SK-N-MC (cell line): ENCODE measurements at regions not wholly inside any gene's neighbourhood (a gene's known extent, or its start where the extent isn't known, plus 50 kb on each side); places are given as distances from the start of the nearest gene placed in this dataset.

Experiments used
- DNase-seq: peaks from one replicate; pipeline ENCODE4 v3.0.0-alpha.2; 2011; ENCODE audit warnings: low read depth, low spot score
- H3K27ac ChIP-seq: fragments of 200-600 bp; sonication (generic); 2 replicates; pipeline ENCODE4 v1.5.1; 2016; ENCODE audit warnings: mixed run types
- H3K36me3 ChIP-seq: fragments of 200-600 bp; sonication (generic); 2 replicates; pipeline ENCODE4 v1.6.1; 2017; ENCODE audit warnings: antibody characterized with exemption, low read length, mixed read lengths; ENCODE audit not compliant: insufficient read depth
- H3K4me3 ChIP-seq: fragments of 200-600 bp; sonication (generic); 2 replicates; pipeline ENCODE4 v1.5.1; 2016
- H3K9ac ChIP-seq: fragments of 200-600 bp; sonication (generic); 2 replicates; pipeline ENCODE4 v1.8.0; 2017; ENCODE audit warnings: mixed run types, mixed read lengths; ENCODE audit not compliant: insufficient read length
- H3K9me3 ChIP-seq: fragments of 200-600 bp; sonication (generic); 2 replicates; pipeline ENCODE4 v1.6.1; 2017; ENCODE audit warnings: low read depth, mild to moderate bottlenecking, antibody characterized with exemption, low read length, moderate library complexity, mixed read lengths
- EZH2 ChIP-seq: fragments of 200-600 bp; sonication (generic); IDR thresholded peaks from one replicate; pipeline ENCODE4 v1.6.1; 2017; ENCODE audit warnings: antibody characterized with exemption
- FOXP2 ChIP-seq: optimal IDR thresholded peaks from 2 replicates; pipeline ENCODE3; 2011; ENCODE audit warnings: mild to moderate bottlenecking, moderate library complexity; ENCODE audit not compliant: insufficient read depth; ENCODE audit errors: extremely low read length, control extremely low read depth
- POLR2AphosphoS5 ChIP-seq: IDR thresholded peaks from 2 replicates; pipeline ENCODE4 v1.6.1; 2012; ENCODE audit warnings: mild to moderate bottlenecking, low read depth, low read length, borderline replicate concordance

DNA sequence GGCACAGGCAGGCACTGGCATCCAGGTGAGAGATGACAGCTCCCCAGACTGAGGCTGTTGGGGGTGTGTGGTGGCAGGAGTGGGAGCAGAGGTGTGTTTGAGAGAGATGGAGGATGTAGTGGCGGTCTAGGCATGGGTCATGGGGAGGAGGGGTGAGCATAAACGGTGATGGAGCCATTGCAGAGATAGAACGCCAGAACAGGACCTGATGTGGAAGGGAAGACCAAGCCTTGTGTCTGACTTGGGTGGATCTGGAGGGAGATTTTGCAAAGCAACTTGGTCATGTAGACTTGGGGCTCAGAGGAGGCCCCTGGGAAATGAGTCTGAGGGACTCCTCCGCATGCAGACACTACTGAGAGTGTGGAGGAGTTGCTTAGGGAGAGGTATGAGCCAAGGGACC, 50.0 kb upstream of the CLDN5 start:
- Histone ChIP-seq H3K4me3 (no peak overlapping the region), H3K36me3 (no peaks in the 10 kb centered on the region), H3K9me3 (no peaks in the 10 kb centered on the region), H3K27ac (no peak overlapping the region), H3K9ac (no peak overlapping the region)
- no peak for DNase-seq
- no peak for TF ChIP-seq EZH2
- no peak for TF ChIP-seq POLR2AphosphoS5
- no peak for TF ChIP-seq FOXP2

- Histone ChIP-seq H3K9me3 (no peaks in the 10 kb centered on the region), H3K9ac (no peak overlapping the region), H3K27ac (no peak overlapping the region), H3K36me3 (no peaks in the 10 kb centered on the region), H3K4me3 (no peak overlapping the region)
- DNase-seq: no peak
- TF ChIP-seq EZH2: no peak
- TF ChIP-seq FOXP2: no peak
- no peak for TF ChIP-seq POLR2AphosphoS5
Observed at GRCh38 chr22:19576460-19577421, 52.5 kb upstream of the CLDN5 start.

- no peak overlapping the region for H3K4me3 ChIP-seq
- DNase-seq: no peak
- H3K27ac ChIP-seq: no peak overlapping the region
- no peaks in the 10 kb centered on the region for H3K9me3 ChIP-seq
- no peak overlapping the region for H3K9ac ChIP-seq
- TF ChIP-seq EZH2: no peak
- TF ChIP-seq FOXP2: no peak
- TF ChIP-seq POLR2AphosphoS5: no peak
- H3K36me3 ChIP-seq: no peaks in the 10 kb centered on the region
Observed at GRCh38 chr22:19577422-19577966, 53.3 kb upstream of the CLDN5 start.

DNA sequence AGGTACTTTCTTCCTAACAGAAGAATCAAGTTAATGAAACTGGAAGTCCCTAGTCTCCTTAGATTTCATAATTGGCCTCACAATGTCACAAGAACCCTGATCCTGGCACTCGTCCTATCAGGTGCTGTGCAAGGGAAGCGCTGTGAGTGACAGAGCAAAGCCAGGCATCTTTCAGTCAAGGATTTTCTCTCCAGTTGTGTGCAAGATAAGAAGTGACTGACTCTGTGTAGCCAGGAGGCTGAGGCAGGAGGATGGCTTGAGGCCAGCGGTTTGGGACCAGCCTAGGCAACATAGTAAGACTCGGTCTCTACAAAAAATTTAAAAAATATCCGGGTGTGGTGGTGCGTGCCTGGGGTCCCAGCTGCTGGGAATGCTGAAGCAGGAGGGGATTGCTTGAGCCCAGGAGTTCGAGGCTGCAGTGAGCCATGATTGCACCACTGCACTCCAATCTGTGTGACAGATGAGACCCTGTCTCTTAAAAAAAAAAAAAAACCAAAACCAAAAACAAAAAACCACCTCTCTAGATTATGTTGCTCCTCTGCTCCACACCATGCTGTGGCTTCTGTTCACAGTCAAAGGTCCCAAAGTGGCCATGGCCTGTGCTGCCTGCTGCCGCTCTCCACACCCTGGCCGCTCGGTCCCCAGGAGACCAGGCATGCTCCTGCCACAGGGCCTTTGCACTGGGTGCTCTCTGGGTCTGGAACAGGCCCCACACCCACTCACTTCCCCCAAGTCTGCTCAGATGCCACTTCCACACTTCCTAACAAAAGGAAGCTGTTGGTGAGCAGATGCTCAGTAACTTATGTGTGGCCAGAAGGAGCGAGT, 54.2 kb upstream of the CLDN5 start:
- no peak overlapping the region for H3K27ac ChIP-seq
- H3K4me3 ChIP-seq: no peak overlapping the region
- no peaks in the 10 kb centered on the region for H3K9me3 ChIP-seq
- no peak overlapping the region for H3K9ac ChIP-seq
- H3K36me3 ChIP-seq: no peaks in the 10 kb centered on the region
- DNase-seq: no peak
- TF ChIP-seq FOXP2: no peak
- TF ChIP-seq POLR2AphosphoS5: no peak
- TF ChIP-seq EZH2: no peak

GRCh38 chr22:19579115-19579811, 55.1 kb upstream of the CLDN5 start:
- H3K9me3 ChIP-seq: no peaks in the 10 kb centered on the region
- no peak overlapping the region for H3K9ac ChIP-seq
- no peak overlapping the region for H3K4me3 ChIP-seq
- H3K27ac ChIP-seq: peak overlapping the region; percentile 7; the same call in 1 of the 2 replicates
- TF ChIP-seq EZH2: no peak
- TF ChIP-seq FOXP2: no peak
- no peak for TF ChIP-seq POLR2AphosphoS5
- DNase-seq: no peak
- H3K36me3 ChIP-seq: no peaks in the 10 kb centered on the region

GRCh38 chr22:19579880-19580279, 55.7 kb upstream of the CLDN5 start:
- H3K9me3 ChIP-seq: no peaks in the 10 kb centered on the region
- peak overlapping the region; percentile 29 for H3K9ac ChIP-seq
- H3K36me3 ChIP-seq: no peaks in the 10 kb centered on the region
- TF ChIP-seq POLR2AphosphoS5 (no peak), FOXP2 (no peak)
- no peak overlapping the region for H3K4me3 ChIP-seq
- no peak for DNase-seq
- H3K27ac ChIP-seq: no peak overlapping the region

DNA sequence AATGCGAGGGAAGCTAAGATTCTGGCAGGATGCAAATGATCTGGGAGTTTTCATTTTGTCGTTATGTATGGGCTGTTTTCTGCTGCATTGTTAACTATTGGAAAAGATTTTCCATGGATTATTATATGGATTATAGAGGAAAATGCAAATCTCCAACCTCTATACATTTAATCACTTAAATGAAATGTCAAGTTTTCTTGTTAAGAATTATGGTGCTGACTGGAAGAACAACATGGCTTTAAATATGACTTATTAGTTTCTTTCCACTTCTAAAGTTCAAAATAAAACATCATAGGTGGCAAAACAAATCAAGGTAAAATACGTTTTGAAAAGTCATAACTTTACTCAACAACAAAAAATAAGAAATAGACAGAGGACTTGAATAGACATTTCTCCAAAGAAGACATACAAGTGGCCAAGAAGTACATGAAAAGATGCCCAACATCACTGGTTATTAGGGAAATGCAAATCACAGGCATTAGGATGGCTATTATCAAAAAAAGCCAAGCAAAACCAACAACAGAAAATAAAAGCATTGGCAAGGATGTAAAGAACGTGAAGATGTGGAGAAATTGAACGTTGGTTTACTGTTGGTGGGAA, 56.2 kb upstream of the CLDN5 start:
- H3K9me3 ChIP-seq: no peaks in the 10 kb centered on the region
- peak overlapping the region; percentile 29 for H3K9ac ChIP-seq
- no peak for DNase-seq
- H3K36me3 ChIP-seq: no peaks in the 10 kb centered on the region
- H3K4me3 ChIP-seq: no peak overlapping the region
- no peak overlapping the region for H3K27ac ChIP-seq
- no peak for TF ChIP-seq POLR2AphosphoS5
- no peak for TF ChIP-seq FOXP2
- no peak for TF ChIP-seq EZH2

- no peak for DNase-seq
- no peak for TF ChIP-seq EZH2
- no peak for TF ChIP-seq FOXP2
- TF ChIP-seq POLR2AphosphoS5: no peak
- H3K9ac ChIP-seq: no peak overlapping the region
Observed at GRCh38 chr22:19582033-19582693, 58.0 kb upstream of the CLDN5 start.

More at GRCh38 chr22:19582033-19582693, 58.0 kb upstream of the CLDN5 start:
- no peaks in the 10 kb centered on the region for H3K36me3 ChIP-seq
- no peak overlapping the region for H3K4me3 ChIP-seq
- no peaks in the 10 kb centered on the region for H3K9me3 ChIP-seq
- H3K27ac ChIP-seq: no peak overlapping the region
